Effector memory CD4-positive, alpha-beta T cell (primary cell): ENCODE measurements at regions not wholly inside any gene's neighbourhood (a gene's known extent, or its start where the extent isn't known, plus 50 kb on each side); places are given as distances from the start of the nearest gene placed in this dataset.
A peak's percentile ranks its signal among the peaks of the same experiment; 100 is the strongest.
"Not testable (repeated sequence)": the region's sequence is repeated elsewhere in the genome, so short reads cannot be mapped to it uniquely, and the experiment has no call there.

Experiments
- DNase-seq, 3 donors: peaks; one replicate each; pipeline ENCODE4 v3.0.0-alpha.2; 2020
- H3K27ac ChIP-seq: 2 replicates; pipeline ENCODE4 v1.7.0; 2013; ENCODE audit warnings: mild to moderate bottlenecking, low read length, moderate library complexity; ENCODE audit not compliant: insufficient read depth, poor library complexity, severe bottlenecking
- H3K27me3 ChIP-seq: replicated peaks from 2 replicates; pipeline ENCODE4 v1.7.0; 2013; ENCODE audit warnings: mild to moderate bottlenecking, low read length; ENCODE audit not compliant: insufficient read depth, control insufficient read depth, poor library complexity, severe bottlenecking
- H3K36me3 ChIP-seq: 2 replicates; pipeline ENCODE4 v1.7.0; 2013; ENCODE audit warnings: mild to moderate bottlenecking, low read length, moderate library complexity; ENCODE audit not compliant: control insufficient read depth, insufficient read depth
- H3K4me1 ChIP-seq: 2 replicates; pipeline ENCODE4 v1.7.0; 2013; ENCODE audit warnings: low read length, mild to moderate bottlenecking; ENCODE audit not compliant: control insufficient read depth, insufficient read depth, poor library complexity, severe bottlenecking
- H3K4me3 ChIP-seq: 2 replicates; pipeline ENCODE4 v1.7.0; 2013; ENCODE audit warnings: low read length, low read depth, mild to moderate bottlenecking; ENCODE audit not compliant: insufficient read depth, poor library complexity, severe bottlenecking
- H3K9me3 ChIP-seq: 2 replicates; pipeline ENCODE4 v1.7.0; 2013; ENCODE audit warnings: mild to moderate bottlenecking, low read length, moderate library complexity; ENCODE audit not compliant: control insufficient read depth

DNA sequence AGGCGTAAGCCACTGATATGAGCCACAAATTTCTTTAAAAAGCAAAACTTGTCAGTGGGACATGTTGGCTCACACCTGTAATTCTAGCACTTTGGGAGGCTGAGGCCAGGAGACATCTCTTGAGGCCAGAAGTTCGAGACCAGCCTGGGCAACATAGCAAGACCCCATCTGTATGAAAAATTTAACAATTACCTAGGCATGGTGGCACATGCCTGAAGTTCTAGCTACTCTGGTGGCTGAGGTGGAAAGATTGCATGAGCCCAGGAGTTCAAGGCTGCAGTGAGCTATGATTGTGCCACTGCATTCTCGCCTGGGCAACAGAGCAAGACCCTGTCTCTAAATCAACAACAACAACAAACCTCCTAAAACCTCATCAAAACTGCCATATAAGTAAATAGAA is 147.6 kb upstream of the BARHL2 start:
- H3K4me1 ChIP-seq = no peaks in the 10 kb centered on the region
- H3K27me3 ChIP-seq = no peaks in the 10 kb centered on the region

DNA sequence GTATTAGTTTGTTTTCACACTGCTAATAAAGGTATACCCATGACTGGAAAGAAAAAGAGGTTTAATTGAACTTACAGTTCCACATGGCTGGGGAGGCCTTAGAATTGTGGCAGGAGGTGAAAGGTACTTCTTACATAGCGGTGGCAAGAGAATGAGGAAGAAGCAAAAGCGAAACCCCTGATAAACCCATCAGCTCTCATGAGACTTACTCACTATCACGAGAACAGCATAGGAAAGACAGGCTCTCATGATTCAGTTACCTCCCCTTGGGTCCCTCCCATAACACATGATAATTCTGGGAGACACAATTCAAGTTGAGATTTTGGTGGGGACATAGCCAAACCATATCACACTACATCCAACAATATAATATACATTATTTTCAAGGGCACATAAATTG is 145.7 kb upstream of the BARHL2 start:
- DNase-seq = no peak
- Histone ChIP-seq H3K27me3 (no peaks in the 10 kb centered on the region), H3K9me3 (no peaks in the 10 kb centered on the region), H3K27ac (no peak overlapping the region), H3K4me1 (no peaks in the 10 kb centered on the region), H3K36me3 (no peaks in the 10 kb centered on the region), H3K4me3 (no peak overlapping the region)

More for the DNA sequence above, 147.6 kb upstream of the BARHL2 start:
- no peak for DNase-seq
- Histone ChIP-seq H3K27ac (no peak overlapping the region), H3K36me3 (no peaks in the 10 kb centered on the region), H3K4me3 (no peak overlapping the region), H3K9me3 (no peaks in the 10 kb centered on the region)

DNA sequence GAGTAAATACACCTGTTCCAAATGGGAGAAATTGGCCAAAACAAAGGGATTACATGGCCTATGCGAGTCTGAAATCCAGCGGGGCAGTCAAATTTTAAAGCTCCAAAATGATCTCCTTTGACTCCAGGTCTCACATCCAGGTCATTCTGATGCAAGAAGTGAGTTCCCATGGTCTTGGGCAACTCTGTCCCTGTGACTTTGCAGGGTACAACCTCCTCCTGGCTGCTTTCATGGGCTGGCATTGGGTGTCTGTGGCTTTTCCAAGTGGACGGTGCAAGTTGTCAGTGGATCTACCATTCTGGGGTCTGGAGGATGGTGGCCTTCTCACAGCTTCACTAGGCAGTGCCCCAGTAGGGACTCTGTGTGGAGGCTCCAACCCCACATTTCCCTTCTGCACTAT is 144.3 kb upstream of the BARHL2 start:
- DNase-seq, H3K4me1 ChIP-seq, H3K27ac ChIP-seq, H3K9me3 ChIP-seq, H3K36me3 ChIP-seq, H3K4me3 ChIP-seq, H3K27me3 ChIP-seq: not testable (repeated sequence)

DNA sequence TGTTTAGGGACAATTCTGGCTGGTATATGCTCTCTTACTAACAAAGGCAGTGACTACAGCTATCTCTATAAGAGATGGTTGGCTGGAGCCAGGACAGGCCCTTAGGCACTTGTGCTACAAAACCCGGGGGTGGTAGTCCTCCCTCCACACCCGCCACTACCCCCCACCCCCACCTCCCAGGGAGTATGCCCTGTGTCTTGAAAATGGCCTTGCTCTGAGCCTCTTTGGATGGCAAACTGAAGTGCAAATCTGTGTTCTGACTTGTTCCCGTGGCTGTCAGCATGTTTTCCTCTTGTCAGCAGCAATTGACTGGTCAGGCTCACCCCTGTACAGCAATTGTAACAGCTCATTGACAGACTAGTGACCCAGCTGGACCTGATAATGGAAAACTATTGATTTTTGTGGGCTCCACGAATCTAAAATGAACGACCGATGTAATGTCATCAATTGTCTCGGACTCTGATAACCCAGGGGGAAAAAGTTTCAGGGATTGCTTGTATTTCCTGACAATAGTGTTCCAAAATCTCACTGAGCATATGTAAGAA is 139.4 kb upstream of the BARHL2 start:
- Histone ChIP-seq H3K27ac (no peak overlapping the region), H3K36me3 (no peaks in the 10 kb centered on the region), H3K9me3 (no peaks in the 10 kb centered on the region), H3K27me3 (no peaks in the 10 kb centered on the region), H3K4me1 (peaks cover 8% of the 10 kb centered on the region), H3K4me3 (no peak overlapping the region)
- no peak for DNase-seq

DNA sequence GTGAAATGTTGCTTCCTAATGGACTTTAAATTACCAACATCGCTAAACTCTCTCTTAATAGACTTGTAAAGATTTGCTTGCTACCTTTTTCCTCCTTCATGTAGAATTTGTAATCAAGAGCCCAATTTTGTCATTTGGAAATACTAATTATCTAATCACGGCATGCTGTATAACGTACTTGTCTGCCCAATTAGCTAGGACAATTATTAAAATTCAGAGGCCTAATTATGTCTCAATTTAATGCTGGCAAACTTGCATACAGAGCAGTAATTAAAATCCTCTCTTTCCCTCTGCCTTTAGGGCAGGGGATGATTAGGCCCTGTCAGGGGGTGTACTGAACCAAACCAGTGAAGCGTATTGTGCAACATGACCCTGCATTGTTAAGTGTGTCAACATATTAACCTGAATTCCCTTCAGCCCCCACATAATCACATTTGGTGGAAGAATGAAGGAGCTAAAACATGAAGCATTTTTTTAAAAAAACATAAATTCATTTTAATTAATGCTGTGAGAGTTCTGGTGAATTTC is 137.4 kb upstream of the BARHL2 start:
- Histone ChIP-seq H3K4me1 (peaks cover 16% of the 10 kb centered on the region), H3K9me3 (no peaks in the 10 kb centered on the region), H3K4me3 (no peak overlapping the region), H3K27ac (no peak overlapping the region), H3K36me3 (no peaks in the 10 kb centered on the region), H3K27me3 (peaks cover 3% of the 10 kb centered on the region)
- no peak for DNase-seq

DNA sequence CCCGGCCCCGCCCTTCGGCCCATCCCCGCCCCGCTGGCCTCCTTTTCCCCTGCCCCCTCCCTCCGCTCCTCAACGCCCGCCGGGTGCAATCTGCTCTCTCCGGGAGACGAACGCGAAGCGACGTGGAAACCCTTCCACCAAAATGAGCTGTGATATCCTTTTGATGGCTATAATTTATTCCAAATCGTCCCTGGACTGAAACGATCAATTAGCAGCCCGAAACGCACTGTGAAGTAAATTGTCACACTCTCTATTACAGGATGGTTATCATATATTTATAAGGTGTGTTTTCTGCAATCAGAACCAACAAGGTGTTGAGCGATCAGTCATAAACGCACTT is 134.6 kb upstream of the BARHL2 start:
- no peak overlapping the region for H3K27ac ChIP-seq
- no peak for DNase-seq
- peaks cover 3% of the 10 kb centered on the region for H3K27me3 ChIP-seq
- H3K9me3 ChIP-seq = no peaks in the 10 kb centered on the region
- peaks cover 16% of the 10 kb centered on the region for H3K4me1 ChIP-seq
- H3K4me3 ChIP-seq = peak overlapping the region; percentile 65
- no peaks in the 10 kb centered on the region for H3K36me3 ChIP-seq

DNA sequence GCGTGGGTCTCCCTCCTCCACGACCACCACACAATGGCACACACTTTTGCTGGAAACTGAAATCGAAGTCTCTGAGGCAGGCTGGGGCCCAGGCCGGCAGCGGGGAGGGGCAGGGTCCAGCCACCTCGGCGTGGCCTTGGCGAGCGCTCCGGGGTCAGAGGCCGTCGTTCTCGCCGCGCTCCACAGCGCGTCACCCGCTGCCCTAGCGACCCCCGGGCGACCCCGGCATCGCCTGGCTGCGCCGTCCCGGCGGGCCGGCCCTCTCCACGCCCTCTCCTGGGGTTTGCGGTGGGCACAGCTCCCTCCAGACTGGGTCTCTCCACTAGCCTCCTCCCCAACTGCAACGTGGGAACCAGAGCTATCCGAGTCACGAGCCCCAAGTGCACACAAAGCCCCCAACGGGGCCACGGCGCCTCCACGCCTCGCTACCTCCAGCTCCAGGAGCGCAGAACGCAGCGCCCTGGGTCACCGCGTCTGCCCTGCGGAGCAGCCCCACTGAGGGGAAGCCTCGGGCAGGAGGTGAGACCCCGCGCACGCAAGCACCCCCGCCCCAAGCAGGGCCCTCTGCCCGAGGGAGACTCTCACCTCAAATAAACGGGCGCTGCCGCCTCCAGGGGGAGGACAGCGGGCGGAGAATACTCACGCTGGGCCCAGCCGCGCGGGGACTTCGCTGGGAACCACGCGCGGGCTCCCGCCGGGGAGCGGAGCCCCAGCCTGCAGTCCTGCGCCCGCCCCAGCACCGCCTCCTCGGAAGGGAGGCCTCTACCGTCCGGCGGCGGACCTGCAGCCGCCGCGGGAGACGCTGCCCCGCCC is 134.0 kb upstream of the BARHL2 start:
- DNase-seq = peak; percentile 56 to 62 (median 60)
- Histone ChIP-seq H3K4me1 (peaks cover 16% of the 10 kb centered on the region), H3K27me3 (peaks cover 3% of the 10 kb centered on the region), H3K4me3 (peak overlapping the region; percentile 65), H3K27ac (no peak overlapping the region), H3K36me3 (no peaks in the 10 kb centered on the region), H3K9me3 (no peaks in the 10 kb centered on the region)

DNA sequence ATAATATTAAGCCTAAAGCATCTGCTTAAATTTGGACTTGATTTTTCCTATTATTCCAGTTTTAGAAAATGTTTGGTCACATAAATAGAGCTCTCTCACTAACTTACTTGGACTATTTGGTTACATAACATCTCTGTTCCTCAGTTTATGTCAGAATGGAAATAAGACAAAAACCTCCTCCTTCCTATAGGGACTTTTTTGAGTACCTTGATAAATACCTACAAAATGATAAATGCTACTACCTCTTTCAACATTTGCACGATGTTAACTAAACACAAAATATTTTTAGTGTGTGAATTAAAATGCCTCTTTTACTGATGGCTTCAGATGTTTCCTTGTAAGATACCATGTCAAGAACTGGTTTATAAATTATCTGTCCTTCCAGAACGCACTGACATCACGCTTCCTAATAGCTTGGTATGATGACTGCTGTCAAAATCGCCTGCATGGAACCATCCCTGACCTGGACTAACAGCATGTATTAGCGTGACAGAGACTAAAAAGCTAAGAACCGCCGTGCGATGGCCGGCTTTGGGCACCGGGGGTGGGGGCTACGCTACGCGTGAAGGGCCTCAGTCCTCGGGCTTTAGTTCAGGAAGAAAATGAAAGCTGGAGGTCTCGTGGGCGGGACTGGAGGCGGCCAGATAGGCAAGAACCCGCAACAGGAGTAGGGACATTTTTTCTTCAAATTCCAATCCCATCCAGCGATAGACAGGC is 133.2 kb upstream of the BARHL2 start:
- Histone ChIP-seq H3K27me3 (peaks cover 3% of the 10 kb centered on the region), H3K9me3 (no peaks in the 10 kb centered on the region), H3K4me1 (peaks cover 16% of the 10 kb centered on the region), H3K27ac (no peak overlapping the region), H3K4me3 (peak overlapping the region; percentile 65), H3K36me3 (no peaks in the 10 kb centered on the region)
- DNase-seq = no peak

DNA sequence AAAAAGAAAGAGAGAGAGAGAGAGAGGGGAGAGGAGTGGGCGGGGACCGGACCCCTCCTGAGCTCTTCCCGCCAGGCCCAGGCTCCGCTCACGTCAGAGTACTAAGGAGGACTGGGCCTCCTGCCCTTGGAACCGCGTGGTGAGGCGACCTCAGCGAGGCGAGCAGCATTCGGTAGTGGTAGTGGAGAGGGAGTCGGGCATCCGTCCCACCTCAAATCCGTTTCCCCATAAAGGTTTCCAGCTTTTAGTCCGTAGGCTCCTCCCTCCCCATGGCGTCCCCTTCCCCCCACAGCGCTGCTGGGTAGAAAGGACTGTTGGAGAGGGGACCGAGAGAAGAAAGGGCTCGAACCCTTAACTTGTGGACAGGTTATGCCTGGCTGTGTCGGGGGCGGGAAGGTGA is 124.4 kb upstream of the BARHL2 start:
- Histone ChIP-seq H3K36me3 (no peaks in the 10 kb centered on the region), H3K4me1 (peaks cover 1% of the 10 kb centered on the region), H3K27ac (no peak overlapping the region), H3K4me3 (no peak overlapping the region), H3K9me3 (no peaks in the 10 kb centered on the region), H3K27me3 (peaks cover 32% of the 10 kb centered on the region)
- no peak for DNase-seq

DNA sequence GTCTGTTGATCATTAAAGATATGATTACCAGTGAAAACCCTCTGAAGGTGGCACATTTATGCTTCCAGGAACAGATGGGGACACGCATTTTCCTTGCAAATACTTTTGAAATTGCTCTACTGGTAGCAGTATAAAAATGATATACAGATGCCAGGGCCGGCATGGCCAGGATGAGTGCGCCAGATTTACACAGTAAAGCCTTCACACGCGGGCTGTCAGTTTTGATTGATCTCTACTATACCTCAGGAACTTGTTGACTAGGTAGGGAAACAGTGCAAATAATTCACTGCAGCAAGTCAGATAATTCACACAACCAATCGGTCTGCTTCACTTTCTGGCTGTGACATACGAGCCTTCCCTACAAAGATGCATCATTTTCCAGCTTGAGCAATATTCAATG is 123.2 kb upstream of the BARHL2 start:
- H3K4me1 ChIP-seq = peaks cover 12% of the 10 kb centered on the region
- no peak overlapping the region for H3K27ac ChIP-seq
- H3K9me3 ChIP-seq = no peaks in the 10 kb centered on the region
- no peaks in the 10 kb centered on the region for H3K36me3 ChIP-seq
- no peak for DNase-seq
- H3K27me3 ChIP-seq = peaks cover 43% of the 10 kb centered on the region
- no peak overlapping the region for H3K4me3 ChIP-seq
